Endodermal cell (in vitro differentiated cells): ENCODE measurements at regions not wholly inside any gene's neighbourhood (a gene's known extent, or its start where the extent isn't known, plus 50 kb on each side); places are given as distances from the start of the nearest gene placed in this dataset.

Experiments used
- DNase-seq: peaks from one replicate; pipeline ENCODE4 v3.0.0-alpha.2; 2017
- H3K27ac ChIP-seq: 2 replicates; pipeline ENCODE4 v1.5.1; 2013; ENCODE audit warnings: mild to moderate bottlenecking, low read depth, low read length, moderate library complexity
- H3K27me3 ChIP-seq: 2 replicates; pipeline ENCODE4 v1.6.1; 2013; ENCODE audit warnings: mild to moderate bottlenecking, low read length, moderate library complexity; ENCODE audit not compliant: insufficient read depth, control insufficient read depth, poor library complexity, severe bottlenecking
- H3K36me3 ChIP-seq: 2 replicates; pipeline ENCODE4 v1.7.0; 2013; ENCODE audit warnings: mild to moderate bottlenecking, low read length, moderate library complexity; ENCODE audit not compliant: control insufficient read depth, insufficient read depth
- H3K4me1 ChIP-seq: one replicate; pipeline ENCODE4 v1.7.0; 2013; ENCODE audit warnings: low read length; ENCODE audit not compliant: control insufficient read depth, insufficient read depth
- H3K4me3 ChIP-seq: 2 replicates; pipeline ENCODE4 v1.5.1; 2013; ENCODE audit warnings: mild to moderate bottlenecking, low read length, moderate library complexity
- H3K9ac ChIP-seq: 2 replicates; pipeline ENCODE4 v1.6.1; 2013; ENCODE audit warnings: mild to moderate bottlenecking, low read length, moderate library complexity; ENCODE audit not compliant: poor library complexity, severe bottlenecking; ENCODE audit errors: extremely low read depth
- H3K9me3 ChIP-seq: 2 replicates; pipeline ENCODE4 v1.6.1; 2013; ENCODE audit warnings: mild to moderate bottlenecking, low read length, moderate library complexity; ENCODE audit not compliant: control insufficient read depth
- H3K27ac Mint-ChIP-seq: 2 replicates; pipeline ENCODE4 v1.8.0; 2020; ENCODE audit warnings: mixed read lengths
- H3K27me3 Mint-ChIP-seq: 2 replicates; pipeline ENCODE4 v1.8.0; 2021; ENCODE audit warnings: mild to moderate bottlenecking, mixed read lengths; ENCODE audit not compliant: insufficient read depth
- H3K36me3 Mint-ChIP-seq: 2 replicates; pipeline ENCODE4 v1.8.0; 2020; ENCODE audit warnings: low read depth, mixed read lengths
- H3K4me1 Mint-ChIP-seq: 2 replicates; pipeline ENCODE4 v1.8.0; 2020; ENCODE audit warnings: mixed read lengths
- H3K4me3 Mint-ChIP-seq: 2 replicates; pipeline ENCODE4 v1.8.0; 2020; ENCODE audit warnings: mild to moderate bottlenecking, moderate library complexity, mixed read lengths
- H3K9me3 Mint-ChIP-seq: 2 replicates; pipeline ENCODE4 v1.8.0; 2020; ENCODE audit warnings: mild to moderate bottlenecking, mixed read lengths
- CTCF ChIP-seq: fragments of 200-600 bp; sonication (generic); conservative IDR thresholded peaks from 2 replicates; pipeline ENCODE4 v1.5.0; 2021; ENCODE audit warnings: antibody characterized with exemption, mild to moderate bottlenecking
- whole genome bisulfite sequencing, 2 experiments: methylation state at CpG; one replicate each; pipeline versions ENCODE4 v1.1.5 to v1.1.7; 2013; ENCODE audit warnings: missing lambda C conversion rate in 2 of 2, mixed read lengths in 1 of 2; ENCODE audit not compliant: insufficient coverage in 1 of 2, insufficient read length in 1 of 2; 5-methylcytosine and 5-hydroxymethylcytosine counted together

GRCh38 chr4:126752702-126753101, 880.1 kb upstream of the INTU start:
- H3K4me1 Mint-ChIP-seq, result peaks cover 13% of the 10 kb centered on the region
- H3K36me3 Mint-ChIP-seq, result no peaks in the 10 kb centered on the region
- no peaks in the 10 kb centered on the region for H3K27me3 Mint-ChIP-seq
- Histone ChIP-seq H3K9ac (no peak overlapping the region), H3K27me3 (no peaks in the 10 kb centered on the region), H3K27ac (no peak overlapping the region), H3K4me3 (no peak overlapping the region), H3K4me1 (peaks cover 5% of the 10 kb centered on the region), H3K9me3 (no peaks in the 10 kb centered on the region), H3K36me3 (no peaks in the 10 kb centered on the region)
- no peak for TF ChIP-seq CTCF
- WGBS, 2 experiments, result 93% methylated on average over 4 of the region's 4 CpGs; no CpG with 5 or more reads in 1 of the 2 experiments
- no peak overlapping the region for H3K27ac Mint-ChIP-seq
- H3K4me3 Mint-ChIP-seq, result no peak overlapping the region
- H3K9me3 Mint-ChIP-seq, result peaks cover 2% of the 10 kb centered on the region
- DNase-seq, result no peak

DNA sequence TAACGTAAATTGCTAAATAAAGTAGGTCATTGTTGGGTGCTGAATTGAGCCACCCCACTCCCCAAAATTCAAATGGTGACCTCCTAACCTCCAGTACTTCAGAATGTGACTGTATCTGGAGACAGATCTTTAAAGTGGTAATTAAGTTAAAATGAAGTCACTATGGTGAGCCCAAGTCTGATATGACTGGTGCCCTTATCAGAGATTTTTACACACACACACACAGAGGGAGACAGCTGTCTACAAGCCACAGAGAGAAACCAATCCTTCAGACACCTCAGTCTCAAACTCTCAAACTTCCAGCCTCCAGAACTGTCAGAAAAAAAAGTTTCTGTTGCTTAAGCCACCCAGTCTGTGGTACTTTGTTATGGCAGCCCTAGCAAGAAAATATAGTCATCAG, 879.2 kb upstream of the INTU start:
- Histone ChIP-seq H3K4me3 (no peak overlapping the region), H3K36me3 (no peaks in the 10 kb centered on the region), H3K4me1 (peaks cover 5% of the 10 kb centered on the region), H3K9me3 (no peaks in the 10 kb centered on the region), H3K9ac (no peak overlapping the region), H3K27me3 (no peaks in the 10 kb centered on the region), H3K27ac (no peak overlapping the region)
- Mint-ChIP-seq H3K27ac (no peak overlapping the region), H3K27me3 (no peaks in the 10 kb centered on the region), H3K4me1 (peaks cover 13% of the 10 kb centered on the region), H3K9me3 (peaks cover 2% of the 10 kb centered on the region), H3K36me3 (no peaks in the 10 kb centered on the region), H3K4me3 (no peak overlapping the region)
- WGBS, 2 experiments, result 100% methylated on average over 1 of the region's 1 CpG; no CpG with 5 or more reads in 1 of the 2 experiments
- no peak for TF ChIP-seq CTCF
- no peak for DNase-seq

- Mint-ChIP-seq H3K36me3 (no peaks in the 10 kb centered on the region), H3K9me3 (no peaks in the 10 kb centered on the region), H3K27me3 (no peaks in the 10 kb centered on the region), H3K4me1 (peaks cover 13% of the 10 kb centered on the region), H3K4me3 (no peak overlapping the region), H3K27ac (no peak overlapping the region)
- no peaks in the 10 kb centered on the region for H3K36me3 ChIP-seq
- peaks cover 5% of the 10 kb centered on the region for H3K4me1 ChIP-seq
- DNase-seq, result no peak
- H3K4me3 ChIP-seq, result no peak overlapping the region
- H3K9me3 ChIP-seq, result no peaks in the 10 kb centered on the region
- no peaks in the 10 kb centered on the region for H3K27me3 ChIP-seq
- no peak for TF ChIP-seq CTCF
- H3K9ac ChIP-seq, result no peak overlapping the region
- H3K27ac ChIP-seq, result no peak overlapping the region
Observed at GRCh38 chr4:126755506-126755905, 877.3 kb upstream of the INTU start.
